Endothelial cell of umbilical vein (primary cell): ENCODE measurements at regions not wholly inside any gene's neighbourhood (a gene's known extent, or its start where the extent isn't known, plus 50 kb on each side); places are given as distances from the start of the nearest gene placed in this dataset.

Source experiments
- BruUV-seq: library from RNA; stranded (reverse); fragments of 400-500 nt; replicated peaks from 2 replicates; lab custom pipeline; 2021; lab: Mats Ljungman, UMichigan
- CTCF ChIA-PET: fragments of 300-600, 350-600 bp; sonication (Branson Sonifier 250); formaldehyde crosslinking; loops from one replicate; lab custom pipeline; 2021; ENCODE audit warnings: antibody characterized with exemption, inconsistent platforms; lab: Charles Lee
- POLR2A ChIA-PET: fragments of 300-600, 350-600 bp; sonication (Branson Sonifier 250); formaldehyde crosslinking; loops from one replicate; lab custom pipeline; 2021; ENCODE audit warnings: antibody characterized with exemption, inconsistent platforms; lab: Charles Lee
- DNase-seq: peaks from one replicate; pipeline ENCODE4 v3.0.0-alpha.2; 2011; ENCODE audit warnings: low read depth, low spot score
- FAIRE-seq: peaks from 2 replicates; lab custom pipeline; 2011; peaks lifted over from hg19 to GRCh38; lab: Jason Lieb, UNC
- H2AFZ ChIP-seq: 2 replicates; pipeline ENCODE4 v1.6.0; 2012; ENCODE audit warnings: low read depth, low read length, control low read depth, inconsistent platforms
- H3K27ac ChIP-seq: 2 replicates; pipeline ENCODE4 v1.5.1; 2011; ENCODE audit warnings: low read depth, mild to moderate bottlenecking, control low read depth, low read length, moderate library complexity; ENCODE audit not compliant: insufficient read depth
- H3K27me3 ChIP-seq, 2 experiments: 2 replicates each; pipeline versions ENCODE4 v1.6.0 to v1.6.1; 2011; ENCODE audit warnings: low read length in 2 of 2, mixed read lengths in 1 of 2; ENCODE audit not compliant: control insufficient read depth in 2 of 2, insufficient read depth in 2 of 2
- H3K36me3 ChIP-seq, 2 experiments: 2 replicates in 1 of 2; 3 replicates in 1 of 2; pipeline ENCODE4 v1.5.1; 2011; ENCODE audit warnings: low read length in 2 of 2, mild to moderate bottlenecking in 1 of 2, moderate library complexity in 1 of 2; ENCODE audit not compliant: control insufficient read depth in 2 of 2, insufficient read depth in 2 of 2; ENCODE audit errors: extremely low read depth in 1 of 2
- H3K4me1 ChIP-seq: 3 replicates; pipeline ENCODE4 v1.5.1; 2011; ENCODE audit warnings: mild to moderate bottlenecking, low read length; ENCODE audit not compliant: control insufficient read depth, insufficient read depth; ENCODE audit errors: extremely low read depth
- H3K4me2 ChIP-seq: 2 replicates; pipeline ENCODE4 v1.6.1; 2011; ENCODE audit warnings: low read length, control low read depth, mixed read lengths; ENCODE audit not compliant: insufficient read depth
- H3K4me3 ChIP-seq, 3 experiments: fragments of 200-600 bp in 1 of 3; sonication (generic), shearing (Covaris generic) in 1 of 3; replicated peaks in 1 of 3; 2 replicates each; pipeline ENCODE4 v1.5.1; 2011 to 2016; ENCODE audit warnings: control low read depth in 3 of 3, low read length in 3 of 3, mild to moderate bottlenecking in 2 of 3, inconsistent platforms in 1 of 3, low read depth in 1 of 3, moderate library complexity in 1 of 3; ENCODE audit not compliant: insufficient read depth in 1 of 3
- H3K79me2 ChIP-seq: 2 replicates; pipeline ENCODE4 v1.6.0; 2012; ENCODE audit warnings: low read length, inconsistent platforms; ENCODE audit not compliant: control insufficient read depth, insufficient read depth
- H3K9ac ChIP-seq: replicated peaks from 2 replicates; pipeline ENCODE3; 2011; ENCODE audit warnings: low read length, control low read depth; ENCODE audit not compliant: insufficient read depth; ENCODE audit errors: extremely low read depth
- H3K9me1 ChIP-seq: replicated peaks from 3 replicates; pipeline ENCODE4 v1.6.0; 2011; ENCODE audit warnings: mild to moderate bottlenecking, low read length; ENCODE audit not compliant: control insufficient read depth, insufficient read depth; ENCODE audit errors: extremely low read depth
- H3K9me3 ChIP-seq: replicated peaks from 2 replicates; pipeline ENCODE4 v1.5.1; 2012; ENCODE audit warnings: low read length, inconsistent platforms; ENCODE audit not compliant: control insufficient read depth, insufficient read depth
- H4K20me1 ChIP-seq: replicated peaks from 2 replicates; pipeline ENCODE3; 2011; ENCODE audit warnings: mild to moderate bottlenecking, low read length; ENCODE audit not compliant: control insufficient read depth, insufficient read depth; ENCODE audit errors: extremely low read depth
- EZH2 ChIP-seq: IDR thresholded peaks from 2 replicates; pipeline ENCODE4 v1.6.1; 2012; ENCODE audit warnings: borderline replicate concordance, low read depth, mild to moderate bottlenecking, moderate library complexity, low read length, inconsistent platforms; ENCODE audit not compliant: severe bottlenecking
- FOS ChIP-seq: IDR thresholded peaks from 2 replicates; pipeline ENCODE4 v1.6.1; 2011; ENCODE audit warnings: mild to moderate bottlenecking, low read length, moderate library complexity, borderline replicate concordance; ENCODE audit not compliant: insufficient read depth
- GATA2 ChIP-seq: IDR thresholded peaks from 2 replicates; pipeline ENCODE4 v1.7.0; 2011; ENCODE audit warnings: low read depth, mild to moderate bottlenecking, moderate library complexity, mixed read lengths, low read length; ENCODE audit not compliant: insufficient read length, insufficient read depth
- JUN ChIP-seq: IDR thresholded peaks from 2 replicates; pipeline ENCODE4 v1.6.1; 2011; ENCODE audit warnings: borderline replicate concordance, low read depth; ENCODE audit not compliant: insufficient read length, insufficient read depth
- MYC ChIP-seq: IDR thresholded peaks from one replicate; pipeline ENCODE4 v1.6.1; 2011; ENCODE audit warnings: mild to moderate bottlenecking, low read depth, low read length
- POLR2A ChIP-seq: IDR thresholded peaks from 2 replicates; pipeline ENCODE4 v1.6.1; 2012; ENCODE audit warnings: low read depth, mild to moderate bottlenecking, control low read depth, low read length
- POLR2AphosphoS5 ChIP-seq: IDR thresholded peaks from 2 replicates; pipeline ENCODE4 v1.6.1; 2012; ENCODE audit warnings: low read depth, mild to moderate bottlenecking, control low read depth, low read length, moderate library complexity; ENCODE audit not compliant: insufficient read depth
- dilution Hi-C: fragments of 300-500 bp; cut with MboI; formaldehyde crosslinking; loops from one replicate; pipeline ENCODE4 v1.15.0; 2019; ENCODE audit warnings: low sequenced_read_pairs; ENCODE audit not compliant: extremely low pct_ligation_motif_present
- intact Hi-C: fragments of 100-400 bp; cut with micrococcal nuclease; formaldehyde crosslinking; loops from one replicate; pipeline ENCODE4 v1.10.0; 2022
- TF ChIP-seq, protein P1 (sequence below), 2 donors: IDR thresholded peaks; 1 replicate in 1 of 2; 2 replicates in 1 of 2; pipeline ENCODE4 v1.5.1; 2011; ENCODE audit warnings: low read length in 2 of 2, mild to moderate bottlenecking in 2 of 2, moderate library complexity in 2 of 2, control low read depth in 1 of 2, inconsistent platforms in 1 of 2, low read depth in 1 of 2; ENCODE audit not compliant: insufficient read depth in 1 of 2; ENCODE audit errors: extremely low read depth in 1 of 2
- TF ChIP-seq, protein P2 (sequence below): IDR thresholded peaks from 2 replicates; pipeline ENCODE4 v1.6.1; 2011; ENCODE audit not compliant: insufficient read depth, insufficient read length

DNA sequence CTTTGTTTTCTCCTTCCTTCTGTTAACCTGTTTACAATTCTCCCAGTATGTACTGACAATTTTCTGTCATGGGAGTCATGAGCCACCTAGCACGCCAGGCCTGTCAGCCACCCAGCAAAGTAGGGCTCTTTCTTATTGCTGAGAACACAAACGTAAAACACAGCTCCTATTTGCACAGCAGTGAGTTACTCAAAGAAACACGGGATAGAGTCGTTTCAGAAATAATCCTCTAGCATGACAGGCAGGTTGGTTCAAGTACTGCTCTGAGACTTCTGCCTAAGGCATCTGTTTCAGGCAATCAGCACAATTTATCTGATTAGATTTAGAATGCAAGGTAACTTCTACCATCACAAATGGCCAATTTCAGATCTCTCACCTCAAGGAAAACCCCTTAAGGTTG lies 88.8 kb downstream of the CD24 start:
- POLR2A ChIA-PET = no interaction called here
- no peaks in the 10 kb centered on the region for H3K27me3 ChIP-seq
- CTCF ChIA-PET = no interaction called here
- BruUV-seq = no TSS peak
- no peaks in the 10 kb centered on the region for H3K9me3 ChIP-seq
- H4K20me1 ChIP-seq = no peaks in the 10 kb centered on the region
- H3K9me1 ChIP-seq = no peaks in the 10 kb centered on the region
- dilution Hi-C loops (no loop called here), intact Hi-C loops (no loop called here)
- no peak overlapping the region for H3K4me3 ChIP-seq
- H3K4me2 ChIP-seq = no peak overlapping the region
- H3K36me3 ChIP-seq = no peaks in the 10 kb centered on the region
- TF ChIP-seq POLR2AphosphoS5 = no peak
- no peak for TF ChIP-seq GATA2
- TF ChIP-seq, protein P1, sequence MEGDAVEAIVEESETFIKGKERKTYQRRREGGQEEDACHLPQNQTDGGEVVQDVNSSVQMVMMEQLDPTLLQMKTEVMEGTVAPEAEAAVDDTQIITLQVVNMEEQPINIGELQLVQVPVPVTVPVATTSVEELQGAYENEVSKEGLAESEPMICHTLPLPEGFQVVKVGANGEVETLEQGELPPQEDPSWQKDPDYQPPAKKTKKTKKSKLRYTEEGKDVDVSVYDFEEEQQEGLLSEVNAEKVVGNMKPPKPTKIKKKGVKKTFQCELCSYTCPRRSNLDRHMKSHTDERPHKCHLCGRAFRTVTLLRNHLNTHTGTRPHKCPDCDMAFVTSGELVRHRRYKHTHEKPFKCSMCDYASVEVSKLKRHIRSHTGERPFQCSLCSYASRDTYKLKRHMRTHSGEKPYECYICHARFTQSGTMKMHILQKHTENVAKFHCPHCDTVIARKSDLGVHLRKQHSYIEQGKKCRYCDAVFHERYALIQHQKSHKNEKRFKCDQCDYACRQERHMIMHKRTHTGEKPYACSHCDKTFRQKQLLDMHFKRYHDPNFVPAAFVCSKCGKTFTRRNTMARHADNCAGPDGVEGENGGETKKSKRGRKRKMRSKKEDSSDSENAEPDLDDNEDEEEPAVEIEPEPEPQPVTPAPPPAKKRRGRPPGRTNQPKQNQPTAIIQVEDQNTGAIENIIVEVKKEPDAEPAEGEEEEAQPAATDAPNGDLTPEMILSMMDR (IDR thresholded peaks at IDR 0.05; ENCODE audit: extremely low read depth in 1 of 2, insufficient read depth in 1 of 2, low read depth in 1 of 2, low read length in 2 of 2) = no peak
- TF ChIP-seq EZH2 = no peak
- TF ChIP-seq FOS = no peak
- no peak for TF ChIP-seq POLR2A
- TF ChIP-seq JUN = no peak
- TF ChIP-seq, protein P2, sequence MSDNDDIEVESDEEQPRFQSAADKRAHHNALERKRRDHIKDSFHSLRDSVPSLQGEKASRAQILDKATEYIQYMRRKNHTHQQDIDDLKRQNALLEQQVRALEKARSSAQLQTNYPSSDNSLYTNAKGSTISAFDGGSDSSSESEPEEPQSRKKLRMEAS = no peak
- TF ChIP-seq MYC = no peak
- H3K9ac ChIP-seq = no peak overlapping the region
- FAIRE-seq (no peak), DNase-seq (no peak)
- H3K4me1 ChIP-seq = no peaks in the 10 kb centered on the region
- no peak overlapping the region for H2AFZ ChIP-seq
- no peak overlapping the region for H3K27ac ChIP-seq
- H3K79me2 ChIP-seq = no peaks in the 10 kb centered on the region
